ENCODE measurements at regions not wholly inside any gene's neighbourhood (a gene's known extent, or its start where the extent isn't known, plus 50 kb on each side); places are given as distances from the start of the nearest gene placed in this dataset.

DNA sequence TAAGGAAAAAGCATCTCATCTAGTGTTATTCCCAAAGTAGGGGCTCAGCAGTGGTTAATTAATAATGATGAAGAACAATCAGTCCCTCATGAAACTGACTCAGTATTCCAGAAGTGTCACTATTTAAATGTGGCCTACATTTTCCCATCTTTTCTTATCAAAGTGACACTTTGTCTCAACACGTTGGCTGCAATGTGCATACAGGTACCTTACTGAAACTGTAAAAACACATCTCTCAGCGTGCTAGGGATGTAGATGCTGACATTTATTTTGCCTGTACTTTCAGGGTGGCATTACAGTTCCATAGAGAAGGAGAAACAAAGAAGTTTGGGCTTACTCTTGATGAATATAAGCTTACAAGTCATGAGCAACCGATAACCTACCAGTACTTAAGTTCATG is 58.3 kb upstream of the FAT3 start:
- dilution Hi-C loops (cut with HindIII; ENCODE audit: low sequenced_read_pairs, unreplicated experiment) (no loop called here), intact Hi-C loops (cut with micrococcal nuclease) (no loop called here), in situ Hi-C loops (cut with MboI; ENCODE audit: low sequenced_read_pairs) (no loop called here)
- no peak overlapping the region for H4K5ac ChIP-seq (ENCODE audit: low read depth, low read length)
- no peaks in the 10 kb centered on the region for H3K36me3 ChIP-seq (ENCODE audit: control insufficient read depth, insufficient read depth, low read length)
- H2AFZ ChIP-seq (replicated peaks; ENCODE audit: low read length, poor library complexity) = no peak overlapping the region
- H3K14ac ChIP-seq (replicated peaks; ENCODE audit: low read depth, low read length) = no peak overlapping the region
- no peak overlapping the region for H2BK120ac ChIP-seq (ENCODE audit: low read depth, low read length)
- H2BK20ac ChIP-seq (ENCODE audit: low read depth, low read length) = no peak overlapping the region
- no peak overlapping the region for H3K27ac ChIP-seq (ENCODE audit: insufficient read depth, low read length)
- POLR2A ChIA-PET (ENCODE audit: unreplicated experiment) = no interaction called here
- no peaks in the 10 kb centered on the region for H3K9me1 ChIP-seq (ENCODE audit: insufficient read depth, low read length)
- no CpG with 5 or more reads among the region's 3 CpGs for WGBS, 2 experiments (ENCODE audit: extremely low coverage in 2 of 2, insufficient read length in 1 of 2)
- TF ChIP-seq NFE2L2 (IDR thresholded peaks at IDR 0.05; ENCODE audit: low read depth, low read length) = no peak
- no peak for TF ChIP-seq SMC3 (IDR thresholded peaks at IDR 0.05; ENCODE audit: low read depth, low read length)
- no peak for TF ChIP-seq RCOR1 (IDR thresholded peaks at IDR 0.05; ENCODE audit: insufficient replicate concordance, low read length)
- TF ChIP-seq ELK1 (IDR thresholded peaks at IDR 0.05; ENCODE audit: borderline replicate concordance, low read depth, low read length) = no peak
- TF ChIP-seq USF2 (IDR thresholded peaks at IDR 0.05; ENCODE audit: low read depth, low read length) = no peak
- TF ChIP-seq CHD1 (IDR thresholded peaks at IDR 0.05; ENCODE audit: low read depth, low read length) = no peak
- no peak for TF ChIP-seq MXI1 (IDR thresholded peaks at IDR 0.05; ENCODE audit: borderline replicate concordance, low read depth, low read length)
- TF ChIP-seq FOS (IDR thresholded peaks at IDR 0.05; ENCODE audit: low read depth, low read length) = no peak
- no peak overlapping the region for H2BK15ac ChIP-seq (ENCODE audit: low read depth, low read length)
- ATAC-seq (ENCODE audit: low read depth) = no peak
- no peaks in the 10 kb centered on the region for H3K27me3 ChIP-seq (ENCODE audit: control insufficient read depth, insufficient read depth, low read length)
- no peak overlapping the region for H3K23ac ChIP-seq (ENCODE audit: low read depth, low read length)
- H3K4me2 ChIP-seq (ENCODE audit: low read depth, low read length) = no peak overlapping the region
- H4K20me1 ChIP-seq (ENCODE audit: insufficient read depth, low read length) = no peaks in the 10 kb centered on the region
- CTCF ChIA-PET = no interaction called here
- H4K91ac ChIP-seq (ENCODE audit: insufficient read depth, low read depth, low read length) = no peak overlapping the region
- H2BK5ac ChIP-seq (ENCODE audit: low read depth, low read length, poor library complexity, severe bottlenecking) = no peak overlapping the region
- no peaks in the 10 kb centered on the region for H3K79me1 ChIP-seq (ENCODE audit: low read depth in 1 of 2, low read length in 2 of 2)
- no peak overlapping the region for H3K56ac ChIP-seq (ENCODE audit: extremely low read depth, insufficient read depth, low read length)
- H2AK5ac ChIP-seq (ENCODE audit: low read depth, low read length) = no peak overlapping the region
- H3K4me1 ChIP-seq (ENCODE audit: control insufficient read depth, insufficient read depth, low read length) = no peaks in the 10 kb centered on the region
- H4K8ac ChIP-seq (ENCODE audit: low read depth in 2 of 2, low read length in 2 of 2) = no peak overlapping the region
- no peak overlapping the region for H3K18ac ChIP-seq (ENCODE audit: low read depth, low read length)
- no peak for DNase-seq
- no peaks in the 10 kb centered on the region for H3K9me3 ChIP-seq (ENCODE audit: control insufficient read depth, insufficient read depth, low read length)
- no peak overlapping the region for H3K4me3 ChIP-seq (ENCODE audit: insufficient read depth, low read depth, low read length)
- no peak overlapping the region for H3K9ac ChIP-seq (ENCODE audit: low read depth, low read length)
- no TSS peak for BruUV-seq (replicated peaks)
- H3K4ac ChIP-seq (ENCODE audit: low read depth, low read length) = no peak overlapping the region
- no peak overlapping the region for H2AK9ac ChIP-seq (replicated peaks; ENCODE audit: low read depth, low read length, poor library complexity)

Data from IMR-90 (cell line).